OCI-LY1 (cell line): ENCODE measurements at regions not wholly inside any gene's neighbourhood (a gene's known extent, or its start where the extent isn't known, plus 50 kb on each side); places are given as distances from the start of the nearest gene placed in this dataset.

ENCODE experiments used
- EZH2 ChIP-seq: fragments of 200-600 bp; sonication (generic), shearing (Covaris generic); IDR thresholded peaks from 2 replicates; pipeline ENCODE4 v1.8.0; 2017; ENCODE audit warnings: borderline replicate concordance, mixed run types, mild to moderate bottlenecking, antibody characterized with exemption, low read length, moderate library complexity, mixed read lengths
- TF ChIP-seq, protein P1 (sequence below): fragments of 200-600 bp; sonication (generic), shearing (Covaris generic); IDR thresholded peaks from 2 replicates; pipeline ENCODE4 v1.5.1; 2017; ENCODE audit warnings: mild to moderate bottlenecking, antibody characterized with exemption, low read length, moderate library complexity, mixed read lengths

GRCh38 chr4:133808151-133808550, 393.4 kb downstream of the PABPC4L start:
- TF ChIP-seq, protein P1, sequence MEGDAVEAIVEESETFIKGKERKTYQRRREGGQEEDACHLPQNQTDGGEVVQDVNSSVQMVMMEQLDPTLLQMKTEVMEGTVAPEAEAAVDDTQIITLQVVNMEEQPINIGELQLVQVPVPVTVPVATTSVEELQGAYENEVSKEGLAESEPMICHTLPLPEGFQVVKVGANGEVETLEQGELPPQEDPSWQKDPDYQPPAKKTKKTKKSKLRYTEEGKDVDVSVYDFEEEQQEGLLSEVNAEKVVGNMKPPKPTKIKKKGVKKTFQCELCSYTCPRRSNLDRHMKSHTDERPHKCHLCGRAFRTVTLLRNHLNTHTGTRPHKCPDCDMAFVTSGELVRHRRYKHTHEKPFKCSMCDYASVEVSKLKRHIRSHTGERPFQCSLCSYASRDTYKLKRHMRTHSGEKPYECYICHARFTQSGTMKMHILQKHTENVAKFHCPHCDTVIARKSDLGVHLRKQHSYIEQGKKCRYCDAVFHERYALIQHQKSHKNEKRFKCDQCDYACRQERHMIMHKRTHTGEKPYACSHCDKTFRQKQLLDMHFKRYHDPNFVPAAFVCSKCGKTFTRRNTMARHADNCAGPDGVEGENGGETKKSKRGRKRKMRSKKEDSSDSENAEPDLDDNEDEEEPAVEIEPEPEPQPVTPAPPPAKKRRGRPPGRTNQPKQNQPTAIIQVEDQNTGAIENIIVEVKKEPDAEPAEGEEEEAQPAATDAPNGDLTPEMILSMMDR, result no peak
- TF ChIP-seq EZH2, result no peak
